Endothelial cell of umbilical vein (primary cell): ENCODE measurements at regions not wholly inside any gene's neighbourhood (a gene's known extent, or its start where the extent isn't known, plus 50 kb on each side); places are given as distances from the start of the nearest gene placed in this dataset.

ENCODE experiments used
- CTCF ChIP-seq, 2 donors: IDR thresholded peaks; 1 replicate in 1 of 2; 2 replicates in 1 of 2; pipeline ENCODE4 v1.5.1; 2011; ENCODE audit warnings: low read length in 2 of 2, mild to moderate bottlenecking in 2 of 2, moderate library complexity in 2 of 2, control low read depth in 1 of 2, inconsistent platforms in 1 of 2, low read depth in 1 of 2; ENCODE audit not compliant: insufficient read depth in 1 of 2; ENCODE audit errors: extremely low read depth in 1 of 2
- EZH2 ChIP-seq: IDR thresholded peaks from 2 replicates; pipeline ENCODE4 v1.6.1; 2012; ENCODE audit warnings: borderline replicate concordance, low read depth, mild to moderate bottlenecking, moderate library complexity, low read length, inconsistent platforms; ENCODE audit not compliant: severe bottlenecking
- FOS ChIP-seq: IDR thresholded peaks from 2 replicates; pipeline ENCODE4 v1.6.1; 2011; ENCODE audit warnings: mild to moderate bottlenecking, low read length, moderate library complexity, borderline replicate concordance; ENCODE audit not compliant: insufficient read depth
- GATA2 ChIP-seq: IDR thresholded peaks from 2 replicates; pipeline ENCODE4 v1.7.0; 2011; ENCODE audit warnings: low read depth, mild to moderate bottlenecking, moderate library complexity, mixed read lengths, low read length; ENCODE audit not compliant: insufficient read length, insufficient read depth
- JUN ChIP-seq: IDR thresholded peaks from 2 replicates; pipeline ENCODE4 v1.6.1; 2011; ENCODE audit warnings: borderline replicate concordance, low read depth; ENCODE audit not compliant: insufficient read length, insufficient read depth
- MYC ChIP-seq: IDR thresholded peaks from one replicate; pipeline ENCODE4 v1.6.1; 2011; ENCODE audit warnings: mild to moderate bottlenecking, low read depth, low read length
- POLR2A ChIP-seq: IDR thresholded peaks from 2 replicates; pipeline ENCODE4 v1.6.1; 2012; ENCODE audit warnings: low read depth, mild to moderate bottlenecking, control low read depth, low read length
- POLR2AphosphoS5 ChIP-seq: IDR thresholded peaks from 2 replicates; pipeline ENCODE4 v1.6.1; 2012; ENCODE audit warnings: low read depth, mild to moderate bottlenecking, control low read depth, low read length, moderate library complexity; ENCODE audit not compliant: insufficient read depth
- TF ChIP-seq, protein P1 (sequence below): IDR thresholded peaks from 2 replicates; pipeline ENCODE4 v1.6.1; 2011; ENCODE audit not compliant: insufficient read depth, insufficient read length

DNA sequence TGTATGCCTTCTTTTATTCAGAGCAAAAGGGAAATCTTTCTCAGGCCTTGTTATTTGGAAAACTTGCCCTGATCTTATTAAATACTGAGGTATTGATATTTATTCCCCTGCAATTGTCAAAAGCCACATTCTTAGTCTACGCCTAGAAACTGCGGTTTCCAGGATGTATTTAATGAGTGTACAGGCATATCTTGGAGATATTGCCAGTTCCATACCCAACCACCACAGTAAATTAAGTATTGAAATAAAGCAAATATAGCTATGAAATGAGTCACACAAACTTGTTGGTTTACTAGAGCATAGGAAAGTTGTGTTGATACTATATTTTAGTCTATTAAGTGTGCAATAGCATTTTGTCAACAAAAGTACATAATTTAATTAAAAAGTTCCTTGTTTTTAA is 152.7 kb upstream of the CCDC179 start:
- no peak for TF ChIP-seq CTCF (IDR thresholded peaks at IDR 0.05; ENCODE audit: extremely low read depth in 1 of 2, insufficient read depth in 1 of 2, low read depth in 1 of 2, low read length in 2 of 2)
- TF ChIP-seq POLR2AphosphoS5, result no peak
- TF ChIP-seq EZH2, result no peak
- no peak for TF ChIP-seq POLR2A
- TF ChIP-seq GATA2, result no peak
- TF ChIP-seq, protein P1, sequence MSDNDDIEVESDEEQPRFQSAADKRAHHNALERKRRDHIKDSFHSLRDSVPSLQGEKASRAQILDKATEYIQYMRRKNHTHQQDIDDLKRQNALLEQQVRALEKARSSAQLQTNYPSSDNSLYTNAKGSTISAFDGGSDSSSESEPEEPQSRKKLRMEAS, result no peak
- TF ChIP-seq MYC, result no peak
- no peak for TF ChIP-seq FOS
- no peak for TF ChIP-seq JUN
